ENCODE measurements at regions not wholly inside any gene's neighbourhood (a gene's known extent, or its start where the extent isn't known, plus 50 kb on each side); places are given as distances from the start of the nearest gene placed in this dataset.
A peak's percentile ranks its signal among the peaks of the same experiment; 100 is the strongest.
"Not testable (repeated sequence)": the region's sequence is repeated elsewhere in the genome, so short reads cannot be mapped to it uniquely, and the experiment has no call there.

DNA sequence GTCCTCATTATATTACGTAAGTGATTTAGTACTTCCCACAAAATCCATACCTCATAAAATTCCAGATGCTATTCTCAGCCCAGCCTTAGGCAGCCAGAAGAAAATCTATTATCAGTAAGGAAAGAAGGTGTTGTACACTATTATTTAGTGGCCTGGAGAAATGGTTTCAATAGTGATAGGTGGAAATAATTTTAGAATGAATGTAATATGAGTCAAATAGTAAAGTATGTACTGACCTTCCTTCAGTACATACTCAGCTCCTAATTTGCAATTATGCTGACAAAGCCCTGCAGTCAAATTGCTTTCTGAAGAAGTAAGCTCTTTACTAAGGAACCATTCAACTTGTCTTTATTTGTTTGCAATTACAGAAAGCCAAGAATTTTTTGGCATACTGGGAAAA lies 409.2 kb downstream of the HTR1A start:
- no peak for DNase-seq

DNA sequence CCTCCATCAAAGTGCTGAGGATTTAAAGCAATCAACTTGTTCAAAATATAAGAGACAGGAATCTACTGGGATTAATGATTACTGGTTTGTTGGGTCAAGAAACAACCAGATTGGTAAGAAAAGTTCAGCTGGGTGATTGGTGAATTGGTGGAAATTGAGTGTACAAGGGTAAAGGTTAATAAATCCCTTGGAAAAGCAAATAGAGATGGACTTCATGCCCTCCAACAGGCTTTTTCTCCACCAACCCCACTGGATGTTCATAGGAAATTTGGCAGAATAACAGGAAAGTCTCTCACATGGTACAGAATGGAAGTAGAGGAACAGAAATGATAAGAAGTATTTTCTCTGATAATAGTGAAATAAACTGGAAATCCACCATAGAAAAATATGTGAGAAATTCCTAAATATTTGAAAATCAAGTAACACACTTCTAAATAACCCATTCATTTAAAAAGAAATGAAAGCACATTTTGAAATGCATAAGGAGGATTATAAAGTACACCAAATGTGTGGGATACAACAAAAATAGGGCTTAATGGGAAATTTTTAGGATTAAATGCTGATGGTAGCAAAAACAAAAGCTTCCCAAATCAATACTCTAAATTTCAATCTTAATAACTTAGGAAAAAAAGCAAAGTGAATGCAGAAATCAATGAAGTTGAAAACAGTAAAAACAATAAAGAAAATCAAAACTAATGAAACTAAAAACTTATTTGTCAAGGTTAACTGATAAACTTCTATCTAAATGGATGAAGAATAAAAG lies 426.2 kb downstream of the HTR1A start:
- DNase-seq: no peak

DNA sequence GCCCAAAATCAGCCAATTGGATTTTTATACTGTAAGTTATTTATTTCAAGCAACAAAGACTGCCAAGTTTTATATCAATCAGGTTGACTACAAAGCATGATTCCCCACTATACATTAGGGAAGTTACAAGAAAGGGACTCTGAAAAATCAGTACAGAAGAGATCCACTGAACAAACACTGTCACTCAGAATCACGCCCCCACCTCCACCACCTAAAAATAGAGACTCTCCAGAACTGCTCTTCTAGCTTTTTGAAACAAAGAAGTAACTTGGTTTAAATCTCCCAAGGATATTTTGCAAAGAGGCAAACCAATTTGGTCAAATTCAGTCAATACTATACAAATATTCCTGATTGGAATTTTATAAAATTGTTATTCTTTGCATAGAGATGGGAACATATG lies 438.0 kb downstream of the HTR1A start:
- no peak for DNase-seq

DNA sequence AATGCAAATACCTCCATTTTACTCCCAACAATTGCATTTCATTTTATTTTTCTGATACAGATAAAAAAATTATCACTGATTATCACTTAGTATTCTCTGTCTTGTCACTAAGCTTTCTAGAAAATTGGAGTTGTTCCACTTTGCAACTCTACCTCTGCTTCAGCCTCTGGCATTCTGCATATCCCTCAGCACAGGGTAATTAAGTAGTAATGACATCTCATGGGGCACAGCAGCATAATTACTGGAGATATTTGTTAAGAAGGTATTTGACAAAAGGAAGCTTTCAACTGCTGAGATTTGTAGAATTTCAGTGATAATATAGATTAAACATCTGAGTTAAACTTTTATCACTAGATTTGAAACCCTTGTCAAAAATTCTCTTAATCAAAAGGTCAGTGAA lies 446.2 kb downstream of the HTR1A start:
- no peak for DNase-seq

DNA sequence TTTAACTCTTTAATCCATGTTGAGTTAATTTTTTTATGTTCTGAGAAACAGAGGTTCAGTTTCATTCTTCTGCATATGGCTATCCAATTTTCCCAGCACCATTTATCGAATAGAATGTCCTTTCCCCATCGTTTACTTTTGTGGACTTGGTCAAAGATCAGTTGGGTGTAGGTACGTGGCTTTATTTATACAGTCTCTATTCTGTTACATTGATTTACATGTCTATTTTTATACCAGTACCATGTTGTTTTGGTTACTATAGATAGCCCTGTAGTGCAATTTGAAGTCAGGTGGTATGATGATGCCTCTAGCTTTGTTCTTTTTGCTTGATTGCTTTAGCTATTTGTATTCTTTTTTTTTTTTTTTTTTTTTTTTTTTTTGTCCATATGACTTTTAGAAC lies 462.0 kb downstream of the HTR1A start:
- no peak for DNase-seq

DNA sequence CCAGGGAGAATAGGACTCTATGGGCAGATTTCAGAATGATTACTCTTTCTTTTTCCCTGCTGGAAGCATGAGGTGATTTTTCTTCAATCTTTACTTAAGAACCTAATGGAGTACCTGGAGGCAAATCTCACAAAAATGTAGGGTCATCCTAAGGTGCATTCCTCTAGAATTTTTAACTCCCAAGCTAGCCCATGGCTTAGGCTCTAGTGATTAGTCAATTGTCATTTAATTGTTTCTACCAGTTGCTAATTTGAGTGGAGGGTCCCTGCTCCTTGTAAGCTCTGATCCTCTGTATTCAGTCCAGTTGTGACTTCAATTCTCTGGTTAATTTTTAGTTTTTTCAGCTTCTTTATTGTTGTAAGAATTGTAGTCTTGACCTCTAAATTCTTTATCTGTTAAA lies 467.0 kb downstream of the HTR1A start:
- no peak for DNase-seq

DNA sequence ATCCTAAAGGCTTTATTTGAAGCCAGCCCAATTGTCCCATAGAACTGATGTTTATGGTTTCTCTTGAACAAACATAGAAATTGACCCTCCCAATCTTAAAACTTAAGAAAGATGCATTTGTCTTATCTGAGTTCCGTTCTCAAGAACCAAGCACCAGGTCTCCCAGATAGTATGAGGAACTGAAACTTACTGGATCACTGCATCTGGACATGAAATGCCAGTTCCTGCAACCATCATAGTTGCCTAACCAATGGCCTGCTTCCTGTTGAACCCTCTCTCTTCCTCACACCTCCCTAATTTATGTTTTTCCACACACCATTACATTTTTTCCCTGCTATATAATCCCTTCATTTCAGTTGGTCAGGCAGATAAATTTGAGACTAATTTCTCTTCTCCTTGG lies 478.9 kb downstream of the HTR1A start:
- DNase-seq: no peak

DNA sequence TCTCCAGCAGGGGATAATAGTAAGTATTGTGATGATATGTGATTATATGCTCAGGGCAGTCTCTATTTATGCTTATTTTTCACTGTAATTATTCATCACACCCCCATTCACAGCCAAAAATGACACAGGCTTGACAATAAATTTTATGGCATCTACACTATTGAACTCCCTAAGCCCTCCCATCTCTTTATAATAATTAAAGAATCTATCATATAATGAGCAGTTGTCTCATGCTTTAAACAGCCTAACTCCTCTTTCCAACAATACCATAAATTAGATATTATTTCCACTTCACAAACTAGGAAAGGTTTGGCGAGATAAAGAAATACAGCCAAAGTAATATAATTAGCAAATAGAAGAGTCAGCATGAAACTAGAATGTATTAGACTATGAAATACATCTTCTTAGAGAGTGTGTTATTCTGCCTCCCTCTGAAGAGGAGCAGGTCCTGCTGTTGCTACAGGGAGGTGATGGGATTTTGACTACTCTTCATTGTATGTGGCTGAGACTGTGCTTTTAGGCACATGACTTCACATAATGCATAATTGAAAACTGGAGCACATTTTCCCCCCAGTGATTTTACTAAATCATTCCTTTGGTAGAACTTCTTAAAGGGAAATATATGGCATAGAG lies 488.8 kb downstream of the HTR1A start:
- no peak for DNase-seq

DNA sequence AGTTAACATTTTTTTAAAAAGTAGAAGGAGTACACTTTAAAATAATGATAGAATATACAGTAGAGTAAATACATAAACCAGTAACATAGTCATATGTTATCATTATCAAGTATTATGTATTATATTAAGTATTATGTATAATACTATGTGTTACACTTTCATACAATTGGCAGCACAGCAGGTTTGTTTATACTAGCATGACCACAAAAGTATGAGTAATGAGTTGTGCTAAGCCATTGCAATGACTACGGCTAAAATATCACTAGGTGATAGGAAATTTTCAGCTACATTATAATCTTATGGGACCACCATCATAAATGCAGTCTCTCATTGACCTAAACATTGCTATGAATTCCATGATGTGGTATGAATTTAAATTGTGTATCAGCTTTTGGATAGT lies 506.0 kb downstream of the HTR1A start:
- DNase-seq: no peak

DNA sequence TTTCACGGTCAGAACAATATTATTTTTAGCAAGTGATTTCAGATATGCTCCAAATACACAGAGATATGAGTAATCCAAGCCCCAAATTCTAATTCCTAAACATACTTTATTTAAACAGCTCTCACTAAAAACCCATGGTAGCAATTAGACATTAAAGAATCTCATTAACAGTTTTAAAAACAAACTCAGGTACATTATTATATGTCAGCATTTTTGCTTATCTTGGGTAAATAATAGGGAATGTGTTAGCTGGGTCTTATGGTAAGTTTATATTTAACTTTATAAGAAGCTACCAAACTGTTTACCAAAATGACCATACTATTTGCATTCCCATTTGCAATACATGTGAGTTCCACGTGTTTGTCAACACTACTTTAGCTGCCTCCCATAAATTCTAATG lies 511.1 kb downstream of the HTR1A start:
- no peak for DNase-seq

DNA sequence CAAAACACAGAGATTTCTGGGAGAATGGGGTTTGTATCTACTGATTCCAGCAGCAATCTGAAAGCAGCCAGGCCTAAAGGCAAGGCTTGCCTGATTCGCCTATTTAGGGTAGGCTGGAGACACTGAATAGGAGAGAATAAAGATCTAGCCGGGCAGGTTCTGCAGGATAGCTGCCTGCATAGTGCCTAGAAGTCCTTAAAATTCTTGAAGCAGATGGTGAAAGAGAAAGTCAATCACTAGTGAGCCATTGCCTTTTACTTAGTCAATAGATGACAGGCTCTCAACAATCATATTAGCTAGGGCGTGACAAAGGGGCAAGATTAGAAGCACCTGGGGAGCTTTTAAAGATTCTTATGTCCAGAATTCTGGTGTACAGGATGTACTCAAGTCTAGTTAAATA lies 522.7 kb downstream of the HTR1A start:
- DNase-seq: no peak

DNA sequence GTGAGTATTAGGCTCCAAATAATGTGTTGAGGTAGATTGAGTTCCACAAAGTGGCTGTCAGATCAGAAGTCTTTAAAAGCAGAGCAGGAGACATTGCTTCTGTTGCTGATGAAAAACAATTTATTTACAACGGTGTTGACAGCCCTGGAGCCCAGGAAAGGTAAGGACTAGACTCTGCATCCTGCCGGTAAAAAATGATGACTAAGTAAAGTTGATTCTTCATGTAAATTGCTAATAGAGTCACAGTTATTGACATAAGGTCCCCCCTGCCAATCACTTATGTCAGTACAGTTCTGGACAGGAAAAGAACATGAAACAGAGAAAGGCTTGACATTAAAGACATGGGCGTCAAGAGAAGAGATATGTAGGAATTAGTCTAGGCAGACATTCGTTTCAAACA lies 552.5 kb downstream of the HTR1A start:
- DNase-seq: no peak

DNA sequence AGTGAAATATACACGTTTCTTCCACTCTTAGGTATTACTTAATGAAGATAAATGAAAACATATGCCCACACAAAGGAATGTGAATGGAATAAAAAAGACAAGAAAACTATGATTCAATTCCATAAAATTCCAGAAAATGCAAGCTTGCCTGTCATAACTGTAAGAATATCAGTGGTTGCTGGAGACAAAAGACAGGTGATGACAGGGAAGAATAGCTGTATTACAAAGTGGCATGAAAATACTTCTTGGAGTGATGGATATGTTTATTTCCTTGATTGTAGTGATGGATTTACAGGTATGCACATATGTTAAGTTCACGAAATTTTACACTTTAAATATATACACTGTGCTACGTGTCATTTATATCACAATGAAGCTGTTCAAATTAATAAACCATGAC lies 553.3 kb downstream of the HTR1A start:
- DNase-seq: no peak

DNA sequence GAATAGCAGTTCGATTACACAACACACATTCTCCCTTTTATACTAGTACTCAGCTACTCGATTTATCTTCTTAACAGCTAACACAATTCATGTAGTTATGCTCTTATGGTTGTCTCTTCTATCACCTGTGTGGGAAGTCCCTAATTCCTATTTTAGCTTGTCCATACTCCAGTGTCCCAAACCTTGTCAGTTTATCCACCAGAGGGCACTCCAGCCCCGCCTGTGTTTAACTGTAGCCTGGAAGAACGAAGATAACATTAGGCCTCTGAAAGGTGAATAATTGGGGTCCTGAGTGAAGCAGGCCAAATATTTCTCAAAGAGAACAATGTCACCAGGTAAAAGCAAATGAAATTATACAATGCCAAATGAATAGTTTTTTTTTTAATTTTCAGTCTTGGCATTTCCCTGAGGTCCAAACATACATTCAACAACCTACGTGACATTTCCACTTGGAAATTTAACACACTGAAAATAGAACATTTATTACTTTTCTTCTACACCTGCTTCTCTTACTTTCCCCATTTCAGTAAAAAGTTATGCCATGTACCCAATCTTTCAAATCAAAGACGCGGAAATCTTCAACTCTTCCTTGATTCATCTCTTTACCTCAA lies 560.7 kb downstream of the HTR1A start:
- DNase-seq: peak; percentile 69

DNA sequence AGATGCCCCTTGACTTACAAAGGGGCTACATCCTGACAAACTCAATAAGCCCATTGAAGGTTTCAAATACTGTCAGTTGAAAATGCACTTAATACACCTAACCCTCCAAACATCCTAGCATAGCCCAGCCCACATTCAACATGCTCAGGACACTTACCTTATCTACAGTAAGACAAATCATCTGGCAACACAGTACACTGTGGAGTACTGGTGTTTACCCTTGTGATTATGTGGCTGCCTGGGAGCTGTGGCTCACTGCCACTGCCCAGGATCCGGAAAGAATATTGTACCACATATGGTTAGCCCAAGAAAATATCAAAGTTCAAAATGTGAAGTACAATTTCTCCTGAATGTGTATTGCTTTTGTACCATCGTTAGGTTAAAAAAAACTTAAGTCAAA lies 562.2 kb downstream of the HTR1A start:
- peak; percentile 41 for DNase-seq

DNA sequence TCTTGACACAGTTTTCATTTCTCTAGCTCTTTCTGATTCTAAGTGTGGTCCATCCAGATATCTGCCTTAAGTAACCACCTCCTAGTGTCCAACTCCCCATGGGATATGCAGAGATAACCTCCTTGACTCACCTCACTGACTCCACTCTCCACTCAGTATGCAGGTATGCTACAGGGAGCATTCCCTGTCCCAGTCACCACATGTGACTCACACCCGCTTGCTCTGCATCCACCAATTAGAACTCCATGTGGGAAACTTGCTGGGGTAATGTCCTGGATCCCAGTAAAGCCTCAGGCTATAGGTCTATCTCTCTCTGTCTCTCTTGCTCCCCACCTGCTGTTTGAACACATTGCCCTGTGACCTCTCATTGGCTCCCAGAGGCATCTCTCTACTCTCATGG lies 563.9 kb downstream of the HTR1A start:
- DNase-seq: no peak

DNA sequence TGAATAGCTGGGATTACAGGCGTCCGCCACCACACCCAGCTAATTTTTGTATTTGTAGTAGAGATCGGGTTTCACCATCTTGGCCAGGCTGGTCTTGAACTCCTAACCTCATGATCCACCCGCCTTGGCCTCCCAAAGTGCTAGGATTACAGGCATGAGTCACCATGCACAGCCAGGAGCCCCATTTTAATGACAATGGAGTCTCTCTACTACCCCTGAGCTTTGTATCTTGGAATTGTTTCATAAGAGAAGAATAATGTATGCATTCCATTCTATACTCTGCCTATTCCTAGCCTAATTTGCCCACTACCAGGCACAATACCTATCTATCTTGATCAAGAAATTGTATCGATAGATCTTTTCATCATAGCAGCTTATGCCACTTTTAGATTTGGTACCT lies 574.1 kb downstream of the HTR1A start:
- DNase-seq: not testable (repeated sequence)

DNA sequence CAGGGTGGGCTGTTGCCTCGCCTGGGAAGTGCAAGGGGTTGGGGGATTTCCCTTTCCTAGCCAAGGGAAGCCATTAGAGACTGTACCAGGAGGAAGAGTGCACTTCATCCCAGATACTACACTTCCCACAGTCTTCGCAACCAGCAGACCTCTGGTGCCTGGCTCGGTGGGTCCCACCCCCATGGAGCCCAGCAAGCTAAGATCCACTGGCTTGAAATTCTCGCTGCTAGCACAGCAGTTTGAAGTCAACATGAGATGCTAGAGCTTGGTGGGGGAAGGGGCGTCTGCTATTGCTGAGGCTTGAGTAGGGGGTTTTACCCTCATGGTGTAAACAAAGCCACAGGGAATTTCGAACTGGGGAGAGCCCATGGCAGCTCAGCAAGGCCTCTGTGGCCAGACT lies 586.4 kb downstream of the HTR1A start:
- DNase-seq: no peak

DNA sequence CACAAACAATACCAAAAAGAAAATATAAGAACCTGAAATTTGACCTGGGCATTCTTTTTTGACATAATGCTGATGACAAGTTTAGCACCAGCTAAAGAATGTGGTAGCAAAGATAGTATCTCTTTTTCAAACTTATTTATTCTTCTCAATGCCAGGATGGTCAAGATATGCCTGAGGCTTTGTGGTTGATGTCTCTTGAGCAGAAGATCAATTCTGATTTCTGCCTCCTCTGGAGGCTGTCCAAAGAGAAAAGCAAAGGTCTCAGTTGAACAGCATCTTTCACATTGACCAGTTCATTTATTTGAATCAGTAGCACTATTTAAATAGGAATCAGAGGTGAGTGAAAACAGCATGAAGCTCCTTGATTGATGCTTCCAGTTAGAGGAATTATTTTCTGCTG lies 588.2 kb downstream of the HTR1A start:
- DNase-seq: no peak

DNA sequence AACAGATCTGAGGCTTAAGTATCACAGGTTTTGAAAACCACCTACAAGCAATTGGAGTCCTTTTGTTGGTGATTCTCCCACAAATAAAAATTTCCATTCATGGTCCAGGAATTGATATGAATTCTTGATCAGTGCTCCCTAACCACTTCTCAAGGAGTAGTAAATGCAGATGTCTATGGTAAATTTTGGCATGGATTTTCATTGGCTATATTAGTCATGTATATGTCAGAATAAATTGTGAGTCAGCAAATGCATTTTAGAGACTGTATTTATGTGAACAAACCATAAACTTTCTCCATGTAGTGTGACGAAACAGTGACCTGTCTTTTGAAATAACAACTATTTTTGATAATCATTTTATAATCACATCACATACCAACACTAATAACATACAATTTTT lies 611.1 kb downstream of the HTR1A start:
- no peak for DNase-seq

DNA sequence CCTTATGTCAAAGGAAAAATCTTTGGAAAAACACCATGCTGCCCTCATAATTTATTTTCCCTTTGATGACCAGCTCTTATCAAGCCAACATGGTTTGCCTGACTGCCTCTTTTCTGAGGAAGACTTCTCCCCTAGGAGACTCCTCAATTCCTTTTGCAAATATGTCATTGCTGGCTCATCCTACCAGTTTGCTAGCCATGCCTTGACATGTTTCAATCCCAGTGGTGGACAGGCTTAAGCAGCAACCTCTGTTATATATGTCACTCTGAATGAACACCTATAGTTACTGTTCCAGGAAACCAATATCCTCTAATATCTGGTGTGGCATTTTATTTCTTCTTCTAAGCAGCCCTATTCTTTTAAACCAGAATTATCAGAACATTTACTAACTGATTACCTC lies 615.8 kb downstream of the HTR1A start:
- DNase-seq: no peak

DNA sequence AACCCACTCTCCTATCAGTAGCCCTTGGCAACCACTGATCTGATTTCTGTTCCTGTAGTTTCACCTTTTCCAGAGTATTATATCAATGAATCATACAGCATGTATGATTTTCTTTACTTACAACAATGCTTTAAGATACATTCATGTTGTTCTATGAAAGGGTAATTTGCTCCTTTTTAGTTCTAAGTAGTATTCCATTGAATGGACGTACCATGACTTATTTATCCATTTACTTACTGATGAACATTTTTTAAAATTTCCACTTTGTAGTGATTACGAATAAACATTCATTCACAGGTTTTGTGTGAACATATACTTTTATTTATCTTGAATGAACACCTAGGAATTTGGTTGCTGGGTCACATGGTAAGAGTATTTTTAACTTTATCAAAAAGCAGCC lies 620.8 kb downstream of the HTR1A start:
- DNase-seq: no peak

DNA sequence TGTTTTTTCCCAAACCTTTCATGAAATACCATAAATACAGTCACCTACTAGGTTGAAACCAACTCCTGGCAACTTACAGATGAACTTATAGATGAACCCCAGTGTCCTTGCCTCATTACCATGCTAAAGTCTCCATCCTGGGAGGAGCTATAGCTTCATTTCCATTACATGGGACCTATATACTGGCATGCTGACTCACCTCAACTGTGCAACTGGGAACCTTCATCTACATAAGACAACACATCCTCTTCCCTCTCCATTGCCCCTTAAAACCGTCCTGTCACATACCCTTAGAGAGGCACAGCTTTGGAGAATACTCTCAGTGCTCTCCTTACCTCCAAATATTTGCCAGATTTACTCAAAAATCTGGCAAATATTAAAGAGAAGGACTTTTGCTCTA lies 638.3 kb downstream of the HTR1A start:
- no peak for DNase-seq

DNA sequence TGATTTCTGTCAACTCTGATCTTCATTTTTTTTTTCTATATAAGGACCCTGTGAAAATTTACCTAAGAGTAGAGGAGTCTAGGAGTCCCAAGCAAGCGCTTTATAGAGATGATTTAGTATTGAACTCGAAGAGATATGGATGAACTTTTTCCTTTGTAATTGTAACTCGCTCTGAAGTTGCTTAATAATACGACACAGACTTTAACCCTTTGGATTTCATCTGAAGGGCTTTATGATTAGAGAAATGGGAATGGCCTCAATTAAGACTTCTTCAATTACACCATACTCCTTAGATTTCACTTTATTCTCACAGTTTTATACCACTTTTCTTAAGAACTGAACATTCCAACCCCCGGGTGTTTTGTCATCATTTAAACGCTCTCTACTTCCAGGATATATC lies 647.7 kb downstream of the HTR1A start:
- DNase-seq: no peak

DNA sequence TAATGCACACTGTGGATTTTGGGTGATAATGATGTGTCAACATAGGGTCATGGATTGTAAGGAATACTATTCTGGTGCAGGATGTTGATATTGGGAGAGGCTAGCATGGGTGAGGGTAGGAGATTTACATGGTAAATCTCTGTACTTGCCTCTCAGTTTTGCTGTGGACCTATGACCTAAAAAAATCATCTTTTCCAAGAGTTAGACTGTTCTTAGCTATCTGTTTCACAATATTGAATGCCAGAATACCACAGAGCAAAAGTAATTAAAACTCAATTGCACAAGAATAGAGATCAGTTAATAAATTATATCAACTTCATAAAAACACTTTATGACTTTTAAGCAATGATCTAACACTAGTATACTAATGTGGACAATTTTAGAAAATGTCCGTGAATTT lies 651.6 kb downstream of the HTR1A start:
- DNase-seq: no peak

All from right forelimb (tissue), 1 donor.